ENCODE measurements at regions not wholly inside any gene's neighbourhood (a gene's known extent, or its start where the extent isn't known, plus 50 kb on each side); places are given as distances from the start of the nearest gene placed in this dataset.

DNA sequence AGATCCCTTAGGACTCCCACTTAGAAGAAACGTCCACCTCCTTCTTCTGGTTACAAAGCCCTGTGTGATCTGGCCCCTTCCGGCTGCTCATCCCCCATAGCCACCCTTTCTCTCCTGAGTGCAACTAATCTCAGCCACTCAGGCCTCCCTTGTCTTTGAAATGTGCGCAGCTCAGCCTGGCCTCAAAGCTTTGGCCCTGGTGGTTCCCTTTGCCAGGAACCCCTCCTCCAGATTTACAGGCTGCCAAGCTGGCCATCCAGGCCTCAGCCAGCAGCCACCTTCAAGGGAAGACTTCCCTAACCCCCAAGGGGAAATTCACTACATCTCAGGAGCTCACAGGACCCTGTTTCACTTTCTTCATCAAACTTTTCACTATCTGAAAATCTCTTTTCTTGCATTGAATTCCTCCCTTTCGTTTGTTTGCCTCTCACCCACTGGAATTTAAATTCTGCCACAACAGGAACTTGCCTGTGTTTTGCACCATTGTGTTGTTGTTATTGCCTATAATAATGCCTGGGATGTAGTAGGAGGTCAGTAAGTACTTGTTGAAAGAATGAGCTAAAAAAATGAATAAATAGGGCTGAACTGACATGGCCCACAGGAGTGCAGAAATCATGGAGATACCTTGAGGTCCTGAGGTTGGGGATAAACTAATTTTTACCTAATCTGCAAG, 109.5 kb upstream of the PFN2 start:
- DNase-seq = no peak

DNA sequence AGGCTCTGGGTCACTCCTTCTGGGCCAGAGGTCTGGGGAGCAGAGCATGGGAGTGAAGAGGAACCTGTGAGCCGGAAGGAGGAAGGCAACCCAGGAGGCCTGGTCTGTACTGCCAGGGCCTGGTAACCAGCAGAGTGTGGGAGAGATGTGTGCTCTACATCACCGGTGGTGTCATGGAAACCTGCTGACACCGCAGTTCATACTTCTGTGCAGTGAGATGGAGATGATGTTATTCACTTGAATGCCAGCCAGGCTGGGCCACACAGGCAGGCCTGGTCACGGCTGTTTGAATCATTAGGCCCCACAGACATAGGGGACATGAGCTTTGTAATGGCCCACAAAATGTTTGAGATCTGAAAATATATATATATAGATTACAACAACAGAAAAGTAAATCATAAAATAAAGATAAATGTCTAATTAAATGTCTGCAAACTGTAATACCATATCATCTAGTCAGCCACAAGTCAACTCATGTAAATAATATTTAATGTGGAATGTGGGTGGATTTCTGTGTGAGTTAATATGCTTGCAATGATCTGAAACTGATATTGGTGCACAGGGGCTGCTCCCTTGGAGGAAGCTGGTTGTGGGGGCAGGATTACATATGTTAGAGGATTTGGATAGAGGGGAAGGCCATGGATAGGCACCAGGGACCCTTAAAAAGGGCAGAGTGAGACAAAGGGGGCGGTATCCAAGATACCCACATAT, 108.5 kb upstream of the PFN2 start:
- DNase-seq = no peak

DNA sequence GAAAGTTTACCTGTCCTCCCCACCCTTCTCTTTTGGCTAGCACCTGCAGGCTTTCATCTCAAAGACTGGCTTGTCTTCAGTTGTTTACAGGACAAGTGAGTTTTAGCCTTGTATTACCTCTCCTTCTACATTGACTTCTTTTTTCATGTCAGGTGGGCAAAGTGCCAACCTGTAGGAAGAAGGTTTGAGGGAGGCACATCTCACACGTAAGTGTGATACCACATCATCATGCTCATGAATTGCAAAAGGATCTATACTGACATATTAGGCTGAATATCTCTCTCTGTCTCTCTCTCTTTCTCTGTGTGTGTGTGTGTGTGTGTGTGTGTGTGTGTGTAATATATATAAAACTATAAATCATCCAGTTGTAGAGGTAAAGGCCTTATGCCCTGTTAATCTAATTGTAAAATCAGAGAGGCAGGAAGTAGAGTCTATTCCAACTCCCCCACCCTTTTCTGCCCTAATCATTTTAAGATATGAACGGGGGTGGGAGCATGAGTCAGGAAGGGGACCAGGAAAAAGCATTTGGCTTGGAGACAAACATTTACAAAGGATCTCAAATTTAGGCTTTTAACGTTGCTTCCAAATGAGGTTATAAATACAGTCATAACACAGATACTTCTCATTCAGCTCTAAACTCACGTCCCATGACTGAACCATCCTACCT, 107.0 kb upstream of the PFN2 start:
- no peak for DNase-seq

DNA sequence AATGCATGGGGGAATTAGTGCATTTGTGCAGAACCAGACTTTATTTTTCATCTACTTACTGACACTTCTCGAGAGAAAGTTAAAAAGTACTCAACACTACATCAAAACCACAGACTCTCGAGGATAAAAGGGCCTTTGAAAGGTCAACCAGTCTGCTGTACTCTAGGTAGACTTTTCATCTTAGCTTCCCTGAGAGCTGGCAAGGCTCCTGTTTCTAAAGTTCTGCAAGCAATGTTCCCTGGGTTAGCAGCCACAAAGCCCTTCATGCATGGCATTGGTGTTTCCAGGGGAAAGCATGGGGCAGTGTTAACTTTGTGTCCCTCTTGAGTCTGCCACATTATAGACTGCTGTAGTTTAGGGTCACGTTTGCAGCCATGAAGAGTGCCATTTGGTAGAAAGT, 106.4 kb upstream of the PFN2 start:
- no peak for DNase-seq

DNA sequence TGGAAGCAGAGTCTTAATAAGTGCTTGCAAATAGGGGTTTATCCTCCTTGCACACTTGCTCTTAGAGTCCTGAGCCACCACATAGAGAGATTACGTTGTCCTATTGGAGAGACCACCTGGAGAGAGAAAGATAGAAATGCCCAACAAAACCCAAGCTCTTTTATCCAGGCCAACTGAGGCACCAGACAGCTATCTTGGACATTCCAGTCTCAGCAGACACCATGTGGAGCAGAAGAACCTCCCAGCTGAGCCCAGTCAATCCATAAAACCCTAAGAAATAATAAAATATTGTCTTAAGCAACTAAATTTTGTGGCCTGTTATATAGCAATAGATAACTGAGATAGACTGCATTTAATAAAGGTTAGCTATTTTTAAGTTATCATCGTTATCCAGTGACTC, 105.7 kb upstream of the PFN2 start:
- no peak for DNase-seq

DNA sequence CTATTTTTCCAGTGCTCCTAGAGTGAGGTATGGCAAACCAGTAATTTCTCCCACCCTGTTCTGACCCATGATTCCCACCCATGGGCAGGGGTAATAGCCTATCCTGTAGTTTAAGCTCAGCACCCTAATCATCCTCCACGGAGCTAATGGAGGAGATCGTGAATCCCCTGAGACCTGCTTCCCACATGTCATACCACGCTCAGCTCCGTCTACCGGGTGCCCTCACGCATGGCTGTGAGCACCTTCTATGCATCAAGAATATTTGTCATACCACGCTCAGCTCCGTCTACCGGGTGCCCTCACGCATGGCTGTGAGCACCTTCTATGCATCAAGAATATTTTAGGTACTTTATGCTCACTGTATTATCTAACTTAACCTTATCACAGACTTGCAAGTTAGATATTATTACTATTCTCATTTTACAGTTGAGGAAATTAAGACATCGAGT, 104.7 kb upstream of the PFN2 start:
- no peak for DNase-seq

DNA sequence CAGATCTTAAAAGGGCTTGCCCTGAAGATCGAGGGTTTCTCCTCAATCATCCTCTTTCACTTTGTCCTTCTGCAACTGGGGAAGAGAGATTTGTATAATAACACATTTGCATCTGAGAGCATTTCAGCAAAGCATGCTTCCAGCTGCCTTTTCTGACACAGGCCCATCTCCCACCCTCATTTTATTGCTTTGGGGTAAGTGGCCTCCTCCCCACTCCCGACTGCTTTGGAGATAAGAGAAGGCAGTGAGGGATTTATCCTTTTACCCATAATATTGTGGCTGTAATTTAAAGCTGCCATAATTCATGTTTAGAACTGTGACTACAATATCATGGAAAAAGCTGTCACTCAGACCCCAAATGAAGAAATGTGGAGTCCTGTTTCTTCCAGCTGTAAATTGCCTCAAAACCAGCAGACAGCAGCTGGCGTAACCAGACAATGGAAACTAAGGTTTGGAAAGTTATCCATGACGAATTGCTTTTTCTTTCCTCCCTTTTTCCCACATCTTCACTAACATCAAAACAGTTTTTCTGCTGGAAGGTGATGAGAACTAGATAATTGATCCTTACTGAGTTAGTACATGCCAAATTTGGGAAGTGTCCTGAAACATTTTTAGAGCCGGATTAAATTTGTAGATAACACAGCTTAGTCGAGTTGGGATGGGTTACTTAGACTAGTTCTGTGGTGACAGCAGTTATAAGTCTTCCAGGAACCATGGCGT, 104.2 kb upstream of the PFN2 start:
- DNase-seq = no peak

DNA sequence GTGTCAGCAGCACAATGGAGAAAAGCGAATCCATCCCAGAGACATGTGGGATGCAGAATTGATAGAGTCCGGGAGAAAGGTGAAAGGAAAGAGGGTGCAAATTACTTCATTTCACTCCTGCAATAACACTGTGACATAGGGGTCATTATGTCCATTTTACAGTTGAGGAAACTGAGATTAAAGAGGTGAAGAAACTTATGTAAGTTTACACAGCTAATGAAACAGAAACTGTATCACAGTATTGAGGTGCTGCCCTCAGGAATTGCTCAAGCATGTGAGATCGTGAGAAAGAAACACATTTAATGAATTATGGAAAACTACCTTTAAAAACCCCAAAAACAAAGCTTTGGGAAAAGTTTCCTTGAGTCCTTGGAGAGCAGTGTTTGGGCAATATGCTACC, 103.6 kb upstream of the PFN2 start:
- DNase-seq = no peak

DNA sequence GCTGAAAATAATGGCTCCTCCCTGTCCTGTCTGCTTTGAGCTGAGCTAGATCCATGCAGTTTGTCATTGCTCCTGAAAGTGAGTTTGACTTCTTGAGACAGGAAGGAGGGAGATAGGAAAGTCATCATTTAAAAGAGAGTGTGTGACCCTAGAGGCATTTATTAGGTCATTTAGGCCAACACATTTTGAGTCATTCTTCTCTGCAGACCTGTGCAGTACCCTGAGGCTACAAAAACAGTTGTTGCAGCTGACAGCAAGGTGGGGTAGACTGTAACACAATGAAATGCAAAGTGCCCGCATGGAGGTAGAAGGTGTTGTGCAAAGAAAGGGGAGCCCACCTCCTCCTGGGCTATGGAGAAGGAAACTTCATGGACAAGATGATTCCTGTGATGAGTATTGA, 102.8 kb upstream of the PFN2 start:
- DNase-seq = no peak

DNA sequence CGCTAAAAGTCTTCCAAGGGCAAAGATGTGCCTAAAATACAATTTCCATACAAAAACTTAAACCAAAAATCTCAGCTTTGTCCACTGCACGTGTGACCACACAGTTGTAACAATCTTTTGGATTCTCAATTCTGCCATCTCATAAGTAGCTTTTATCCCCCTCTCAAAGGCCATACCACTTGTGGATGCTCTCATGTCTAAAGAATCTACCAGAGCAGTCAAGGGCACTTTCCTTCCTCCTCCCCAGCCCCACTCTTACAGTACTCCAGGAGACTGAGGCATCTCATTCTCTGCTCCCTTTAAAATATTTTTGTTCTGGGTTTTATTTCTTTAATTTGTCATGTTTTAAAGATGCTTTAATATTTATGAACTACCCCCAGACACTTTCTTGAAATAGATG, 102.3 kb upstream of the PFN2 start:
- DNase-seq = no peak

DNA sequence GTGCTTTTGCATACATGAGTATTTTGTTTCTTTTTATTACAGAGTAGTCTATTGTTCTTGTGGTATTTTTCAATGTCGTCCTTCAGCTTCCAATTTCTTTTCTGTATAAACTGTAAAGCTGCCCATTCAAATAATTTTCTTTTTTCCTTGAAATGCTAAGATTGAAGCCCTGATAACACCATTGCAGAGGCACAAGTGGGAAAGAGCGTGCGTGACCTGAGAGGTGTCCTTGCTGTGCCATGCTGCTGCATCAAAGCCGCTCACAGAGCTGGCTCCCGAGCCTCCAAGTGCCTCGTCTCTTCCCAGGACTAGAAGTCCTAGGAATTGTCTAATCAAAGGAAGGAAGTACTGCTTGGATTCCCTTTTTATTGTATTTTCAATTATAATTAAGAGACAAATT, 101.9 kb upstream of the PFN2 start:
- no peak for DNase-seq

DNA sequence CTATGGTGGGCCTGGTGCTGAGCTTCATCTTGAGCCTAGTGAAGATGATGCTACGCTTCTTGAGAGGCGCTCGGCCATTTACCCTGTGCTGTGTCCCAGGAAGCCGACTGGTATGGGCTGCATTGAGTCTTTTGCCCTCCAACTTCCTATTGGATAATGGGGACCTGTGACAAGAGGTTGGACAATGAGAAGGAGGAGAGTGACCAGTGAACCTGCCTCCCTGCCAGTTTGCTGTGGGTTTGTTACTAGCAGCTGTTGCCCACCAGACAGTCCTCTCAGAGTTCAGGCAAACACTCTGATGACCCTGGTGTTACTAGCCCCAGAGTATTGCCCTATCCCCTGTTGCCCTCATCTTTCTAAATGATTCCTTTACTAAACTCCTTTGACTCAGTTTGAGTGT, 99.6 kb upstream of the PFN2 start:
- no peak for DNase-seq

DNA sequence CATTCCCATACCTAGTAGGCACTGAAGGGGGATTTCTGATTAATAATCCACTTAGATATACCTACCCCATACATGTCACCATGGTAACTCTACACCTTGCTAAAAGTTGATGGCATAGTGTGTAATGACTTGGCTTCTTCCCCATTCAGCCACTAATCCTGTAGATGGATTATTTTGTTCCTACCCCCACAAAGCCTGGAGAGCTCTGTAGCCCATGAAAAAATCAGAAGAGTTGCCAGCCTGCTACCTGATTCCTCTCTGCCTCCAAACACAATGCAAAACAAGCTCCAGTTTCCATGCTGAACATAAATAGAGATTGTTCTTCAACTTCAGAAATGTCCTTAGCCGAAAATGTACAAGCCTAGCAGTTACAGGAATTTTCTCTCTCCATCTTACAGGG, 98.9 kb upstream of the PFN2 start:
- DNase-seq = no peak

DNA sequence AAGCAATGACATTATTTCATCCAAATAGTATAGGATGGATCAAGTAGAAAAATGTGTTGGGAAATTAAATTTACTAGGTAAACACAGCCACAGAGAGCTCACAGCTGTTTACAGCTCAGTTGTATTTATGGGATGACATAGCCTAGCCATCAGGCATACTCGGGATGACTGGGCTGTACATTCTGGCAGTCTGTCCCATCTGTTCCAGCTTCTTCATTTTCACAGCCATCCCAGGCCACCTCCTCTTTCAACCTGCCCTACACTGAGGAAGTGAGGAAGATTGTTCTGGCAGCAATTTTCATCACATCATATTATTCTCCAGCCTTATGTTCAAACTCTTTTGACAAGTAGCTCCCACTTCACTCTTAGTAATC, 98.4 kb upstream of the PFN2 start:
- no peak for DNase-seq

DNA sequence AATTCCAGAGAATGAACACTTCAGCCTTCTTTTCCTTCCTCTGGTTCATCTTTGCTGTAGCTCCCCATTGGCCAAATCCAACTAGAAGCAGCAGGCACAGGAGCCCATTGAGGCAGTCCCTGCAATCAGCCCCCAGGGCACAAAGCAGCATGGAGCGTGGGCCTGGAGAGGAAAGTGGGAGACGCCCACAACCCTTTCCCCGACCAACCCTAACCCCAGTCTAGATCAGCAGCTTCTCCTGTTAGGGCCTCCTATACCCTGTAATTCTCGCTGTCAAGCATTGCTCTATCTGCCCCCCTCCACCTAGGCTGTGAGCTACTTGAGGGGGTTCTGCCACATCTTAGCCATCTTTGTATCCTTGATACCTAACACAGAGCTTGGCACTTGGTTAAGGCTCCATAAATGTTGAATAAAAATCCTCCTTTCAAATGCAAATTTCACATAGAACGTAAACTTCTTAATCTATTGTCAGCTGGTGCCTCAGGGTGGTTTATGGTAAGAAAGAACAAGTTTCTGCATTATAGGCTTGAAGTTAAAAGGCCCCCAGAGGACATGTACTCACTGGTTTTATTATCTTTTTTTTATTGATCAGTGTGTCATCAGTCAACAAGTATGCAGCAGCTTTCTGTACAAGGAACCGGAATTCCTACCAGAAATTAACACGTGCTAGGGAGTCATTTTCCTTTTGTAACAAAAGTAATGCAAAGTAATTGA, 97.9 kb upstream of the PFN2 start:
- DNase-seq = no peak

DNA sequence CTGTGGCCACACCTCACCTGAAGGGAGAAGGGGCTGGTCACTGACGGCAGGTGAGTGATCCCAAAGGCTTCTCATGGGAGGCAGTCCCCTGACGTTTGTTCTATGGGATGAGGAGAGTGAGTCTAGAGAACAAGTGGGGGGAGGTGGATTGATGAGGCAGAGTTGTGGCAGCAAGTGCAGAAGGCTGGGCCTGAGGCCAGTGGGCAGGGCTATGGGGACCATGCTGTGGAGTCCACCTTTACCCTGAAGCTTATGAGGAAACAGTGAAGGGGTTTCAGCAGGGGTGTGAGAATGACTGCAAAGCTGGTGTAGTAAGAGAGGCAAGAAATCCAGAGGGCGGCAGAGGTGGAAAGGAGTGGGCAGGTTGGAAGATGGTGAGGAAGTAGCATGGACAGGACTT, 96.9 kb upstream of the PFN2 start:
- DNase-seq = no peak

DNA sequence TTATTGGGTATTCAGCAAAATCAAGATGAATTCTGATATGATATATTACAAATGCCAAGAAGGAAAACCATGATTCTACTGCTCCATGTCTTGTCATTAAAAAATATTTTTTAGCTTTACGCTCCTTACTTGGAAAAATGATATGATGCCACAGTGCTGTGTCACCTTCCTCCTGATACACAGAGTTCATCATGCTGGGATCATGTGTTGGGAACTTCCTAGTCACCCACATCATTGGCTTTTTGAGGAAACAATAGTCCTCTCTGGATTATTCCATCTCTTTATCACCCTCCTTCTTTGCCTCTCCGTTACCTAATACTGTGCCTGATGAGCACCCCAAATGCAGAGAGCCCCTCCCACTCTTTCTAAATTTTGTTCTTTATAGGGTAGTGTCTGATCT, 94.3 kb upstream of the PFN2 start:
- DNase-seq = no peak

DNA sequence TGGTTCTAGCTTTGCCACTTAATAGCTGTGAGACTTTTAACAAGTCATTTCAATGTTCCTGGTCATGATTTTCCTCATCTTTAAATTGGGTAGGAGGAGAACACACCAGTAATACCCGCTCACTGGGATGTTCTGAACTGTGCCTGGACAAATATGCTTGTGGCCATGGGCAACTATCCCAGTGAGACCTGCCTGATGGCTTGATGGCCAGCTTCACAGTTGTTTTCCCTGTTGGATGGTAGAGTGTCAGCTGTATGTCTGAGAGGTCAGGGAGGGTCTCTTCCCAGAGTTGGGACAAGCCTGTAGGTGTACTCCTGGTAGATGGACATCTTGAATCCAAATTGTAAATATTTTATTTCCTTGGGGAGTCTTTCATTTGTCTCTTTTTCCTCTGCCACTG, 92.5 kb upstream of the PFN2 start:
- DNase-seq = no peak

DNA sequence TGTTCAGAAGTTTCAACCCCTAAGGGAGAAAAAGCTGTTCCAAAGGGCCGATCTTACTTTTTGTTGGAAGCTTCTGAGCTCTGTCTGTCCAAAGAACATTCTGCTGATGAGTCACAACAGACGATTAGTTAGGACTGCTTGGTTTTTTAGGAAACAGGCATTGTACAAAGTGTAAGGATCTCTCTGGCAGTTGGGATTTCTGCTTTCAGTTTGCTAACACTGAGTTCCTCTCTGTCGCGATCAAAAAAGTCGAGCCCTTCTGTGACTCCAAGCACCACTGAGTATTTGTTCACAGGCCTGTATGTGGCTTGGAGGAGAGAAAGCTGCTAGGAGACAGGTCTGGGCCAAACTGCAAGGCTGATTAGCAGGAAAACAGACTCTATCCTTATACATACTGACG, 91.8 kb upstream of the PFN2 start:
- DNase-seq = no peak

DNA sequence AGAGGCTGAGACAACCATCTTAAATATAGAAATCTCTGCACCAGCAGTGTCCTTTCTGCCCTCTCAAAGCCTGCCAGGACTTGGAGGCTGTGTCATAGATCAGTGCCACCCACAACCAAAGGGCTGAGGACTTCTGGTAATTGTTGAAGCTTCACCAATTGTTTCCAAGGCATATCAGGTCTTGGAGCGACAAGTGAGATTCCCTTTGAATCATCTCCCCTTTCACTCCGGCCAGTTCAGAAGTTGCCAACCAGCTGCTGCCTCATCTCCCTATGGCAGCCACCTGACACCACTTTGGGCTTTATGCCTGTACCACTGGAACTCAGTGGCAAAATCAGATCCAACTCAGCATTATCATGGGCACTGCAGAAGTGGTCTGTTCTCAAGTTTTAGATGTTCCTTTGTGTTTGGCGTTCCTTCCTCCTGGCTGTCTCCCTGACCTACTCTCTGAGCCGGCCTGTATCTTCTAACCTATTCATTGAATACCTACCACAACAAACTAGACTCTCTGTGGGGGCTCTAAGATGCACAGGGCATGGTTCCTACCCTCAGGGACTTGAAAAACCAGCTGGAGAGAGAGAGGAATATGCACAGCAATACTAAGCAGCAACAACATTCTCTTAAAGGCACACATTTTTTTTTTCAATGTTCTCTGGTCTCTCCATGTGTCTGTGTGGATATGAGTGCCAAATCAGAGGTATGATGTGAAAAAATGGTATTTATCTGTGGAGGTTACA, 90.8 kb upstream of the PFN2 start:
- DNase-seq = no peak

DNA sequence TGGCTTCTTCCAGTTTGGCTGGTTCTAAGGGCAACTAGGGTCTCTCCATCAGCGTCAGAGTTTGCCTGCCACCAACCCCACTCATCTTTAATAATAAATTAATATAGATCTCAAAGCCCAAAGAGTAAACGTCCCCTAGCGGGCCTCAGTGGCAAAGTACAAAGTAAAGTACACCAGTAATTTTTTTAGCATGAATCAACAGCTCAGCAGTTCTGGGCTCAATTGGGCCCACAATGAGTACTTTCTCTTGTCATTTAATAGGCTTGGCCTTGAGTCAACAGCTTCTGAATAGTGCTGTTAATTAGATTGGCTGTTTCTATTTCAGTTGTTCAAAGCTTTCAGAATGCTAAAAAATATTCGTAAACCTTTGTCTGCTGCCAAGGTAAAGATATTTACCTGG, 89.0 kb upstream of the PFN2 start:
- DNase-seq = no peak

DNA sequence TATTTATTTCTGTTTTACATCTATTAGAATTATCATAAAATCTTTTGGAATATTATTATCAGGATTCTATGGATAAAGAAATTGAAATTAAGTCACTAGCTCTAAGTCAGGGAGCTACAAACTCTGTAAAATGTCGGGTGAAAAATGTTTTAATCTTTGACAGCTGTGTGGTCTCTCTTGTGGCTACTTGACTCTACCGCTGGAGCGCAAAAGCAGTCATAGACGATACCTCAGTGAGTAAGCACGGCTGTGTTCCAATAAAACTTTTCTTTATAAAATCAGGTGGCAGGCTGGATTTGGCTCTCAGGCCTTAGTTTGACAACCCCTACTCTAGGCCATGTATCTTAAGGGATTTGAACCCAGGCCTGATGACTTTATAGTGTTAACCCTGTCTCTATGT, 88.5 kb upstream of the PFN2 start:
- no peak for DNase-seq

DNA sequence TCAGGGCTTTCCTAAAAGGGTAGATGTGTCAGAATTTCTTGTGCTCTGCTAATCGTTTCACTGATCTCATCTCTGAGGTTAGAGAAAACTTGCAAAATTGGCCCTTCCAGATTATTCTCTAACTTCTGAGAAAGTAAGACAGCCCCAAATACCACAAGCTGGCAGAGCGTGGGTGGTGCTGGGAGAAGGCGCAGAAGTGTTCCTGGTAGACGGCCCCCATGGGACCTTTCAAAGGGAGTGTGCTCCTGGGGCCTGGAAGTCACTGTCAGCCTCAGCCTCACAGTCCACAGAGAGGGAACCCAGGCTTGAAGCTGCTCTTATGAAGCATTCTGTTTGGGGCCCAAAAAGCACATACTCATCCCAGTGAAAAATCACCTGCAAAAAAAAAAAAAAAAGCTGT, 86.5 kb upstream of the PFN2 start:
- DNase-seq = no peak
